HFF-Myc (cell line): ENCODE measurements at regions not wholly inside any gene's neighbourhood (a gene's known extent, or its start where the extent isn't known, plus 50 kb on each side); places are given as distances from the start of the nearest gene placed in this dataset.

Experiments used
- DNase-seq: peaks from one replicate; pipeline ENCODE4 v3.0.0-alpha.2; 2011; ENCODE audit warnings: low read depth; ENCODE audit errors: extremely low read depth
- H3K4me3 ChIP-seq: replicated peaks from 2 replicates; pipeline ENCODE4 v1.5.1; 2011; ENCODE audit warnings: low read depth, mild to moderate bottlenecking, control low read depth, low read length
- TF ChIP-seq, protein P1 (sequence below): IDR thresholded peaks from 2 replicates; pipeline ENCODE4 v1.5.1; 2012; ENCODE audit warnings: mild to moderate bottlenecking, low read depth, low read length, control low read depth; ENCODE audit errors: missing control alignments

DNA sequence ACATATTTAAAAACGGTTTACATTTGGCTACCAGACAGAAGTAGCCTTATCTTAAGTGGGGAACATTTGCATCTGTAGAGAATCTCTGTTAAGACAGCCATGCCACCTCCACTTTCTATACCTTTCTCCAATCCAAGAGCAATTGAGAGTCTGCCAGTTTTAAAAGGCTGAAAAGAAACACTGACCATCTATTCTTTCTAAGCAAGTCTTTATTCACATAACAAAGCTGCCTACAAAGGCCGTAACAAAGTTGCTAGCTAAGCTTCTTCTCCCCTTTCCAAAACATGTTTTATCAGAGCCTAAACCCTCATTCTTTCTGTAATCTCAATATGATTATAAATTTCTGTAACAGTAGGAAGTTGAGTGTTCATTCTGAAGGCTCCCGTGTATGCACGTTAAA lies 1078.3 kb downstream of the NCAM2 start:
- DNase-seq: no peak

DNA sequence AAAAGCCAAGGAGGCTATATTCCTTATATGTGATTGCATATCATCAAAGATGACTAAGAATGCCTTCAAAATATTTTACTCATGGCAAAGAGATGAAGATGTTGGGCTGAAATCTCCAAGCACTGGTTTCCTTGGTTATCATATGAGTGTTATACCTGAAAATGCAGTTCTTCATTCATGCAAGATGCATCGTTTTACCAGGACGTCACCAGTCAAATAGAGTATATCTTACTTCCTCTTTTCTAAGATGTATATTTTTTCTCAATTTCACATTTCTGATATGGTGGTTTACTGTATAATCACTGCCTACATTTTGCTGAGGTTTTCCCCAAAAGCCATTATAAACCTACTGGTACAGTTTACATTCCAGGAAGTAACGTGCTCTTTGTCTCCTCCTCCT lies 1085.7 kb downstream of the NCAM2 start:
- H3K4me3 ChIP-seq: no peak overlapping the region
- DNase-seq: no peak
- TF ChIP-seq, protein P1, sequence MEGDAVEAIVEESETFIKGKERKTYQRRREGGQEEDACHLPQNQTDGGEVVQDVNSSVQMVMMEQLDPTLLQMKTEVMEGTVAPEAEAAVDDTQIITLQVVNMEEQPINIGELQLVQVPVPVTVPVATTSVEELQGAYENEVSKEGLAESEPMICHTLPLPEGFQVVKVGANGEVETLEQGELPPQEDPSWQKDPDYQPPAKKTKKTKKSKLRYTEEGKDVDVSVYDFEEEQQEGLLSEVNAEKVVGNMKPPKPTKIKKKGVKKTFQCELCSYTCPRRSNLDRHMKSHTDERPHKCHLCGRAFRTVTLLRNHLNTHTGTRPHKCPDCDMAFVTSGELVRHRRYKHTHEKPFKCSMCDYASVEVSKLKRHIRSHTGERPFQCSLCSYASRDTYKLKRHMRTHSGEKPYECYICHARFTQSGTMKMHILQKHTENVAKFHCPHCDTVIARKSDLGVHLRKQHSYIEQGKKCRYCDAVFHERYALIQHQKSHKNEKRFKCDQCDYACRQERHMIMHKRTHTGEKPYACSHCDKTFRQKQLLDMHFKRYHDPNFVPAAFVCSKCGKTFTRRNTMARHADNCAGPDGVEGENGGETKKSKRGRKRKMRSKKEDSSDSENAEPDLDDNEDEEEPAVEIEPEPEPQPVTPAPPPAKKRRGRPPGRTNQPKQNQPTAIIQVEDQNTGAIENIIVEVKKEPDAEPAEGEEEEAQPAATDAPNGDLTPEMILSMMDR: no peak

More for the DNA sequence above, 1078.3 kb downstream of the NCAM2 start:
- H3K4me3 ChIP-seq: no peak overlapping the region
- TF ChIP-seq, protein P1: no peak

DNA sequence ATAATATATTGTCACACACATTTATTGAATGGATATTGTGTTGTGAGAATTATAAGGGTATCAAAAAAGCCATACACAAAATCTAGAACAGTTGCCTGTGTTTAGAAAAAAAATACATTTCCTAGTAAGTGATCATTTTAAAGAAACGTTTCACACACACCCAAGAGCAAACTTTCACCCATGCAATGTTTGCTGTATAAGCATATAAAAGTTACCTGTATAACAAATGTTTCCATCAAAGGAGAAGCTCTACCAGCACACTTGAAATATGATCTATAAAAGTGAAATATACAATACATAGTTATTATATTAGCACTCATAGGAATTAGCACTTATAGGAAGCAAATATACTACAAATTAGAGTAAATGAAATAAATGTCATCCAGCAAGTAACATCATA lies 1098.1 kb downstream of the NCAM2 start:
- no peak for DNase-seq
- TF ChIP-seq, protein P1: no peak
- no peak overlapping the region for H3K4me3 ChIP-seq

DNA sequence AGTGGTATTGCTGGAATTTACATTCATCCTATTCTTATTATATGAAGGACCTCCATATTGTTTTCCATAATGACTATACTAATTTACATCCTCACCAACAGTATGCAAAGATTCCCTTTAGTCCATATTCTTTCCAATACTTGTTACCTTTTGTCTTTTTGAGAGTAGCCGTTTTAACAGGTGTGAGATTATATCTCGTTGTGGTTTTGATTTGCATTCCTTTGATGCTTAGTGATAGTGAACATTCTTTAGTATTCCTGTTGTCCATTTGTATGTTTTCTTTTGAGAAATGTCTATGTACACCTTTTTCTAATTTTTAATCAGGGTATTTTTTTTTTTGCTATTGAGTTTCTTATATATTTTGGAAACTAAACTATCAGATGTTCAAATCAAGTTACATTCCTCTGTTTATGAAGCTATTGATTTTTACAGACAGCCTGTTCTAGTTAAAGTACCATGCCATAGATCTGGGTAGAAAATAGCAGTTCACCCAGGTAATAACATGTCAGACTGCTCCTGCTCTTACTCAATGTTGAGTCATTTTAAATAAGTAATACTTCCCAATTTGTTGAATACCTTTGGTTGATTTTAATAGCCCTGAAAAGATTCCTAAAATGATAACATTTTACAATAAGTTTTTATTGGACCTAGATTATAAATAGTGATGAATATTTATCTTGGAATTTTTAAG lies 1108.7 kb downstream of the NCAM2 start:
- DNase-seq: no peak
- H3K4me3 ChIP-seq: no peak overlapping the region
- TF ChIP-seq, protein P1: no peak

GRCh38 chr21:22115746-22116145 lies 1117.5 kb downstream of the NCAM2 start:
- no peak for DNase-seq

GRCh38 chr21:22120616-22121266 lies 1122.5 kb downstream of the NCAM2 start:
- no peak overlapping the region for H3K4me3 ChIP-seq
- no peak for DNase-seq
- TF ChIP-seq, protein P1: no peak

More at GRCh38 chr21:22115746-22116145, 1117.5 kb downstream of the NCAM2 start:
- TF ChIP-seq, protein P1: no peak
- H3K4me3 ChIP-seq: no peak overlapping the region
